HG02938 (cell line): ENCODE measurements at regions not wholly inside any gene's neighbourhood (a gene's known extent, or its start where the extent isn't known, plus 50 kb on each side); places are given as distances from the start of the nearest gene placed in this dataset.

Experiments used
- ATAC-seq: cut with Tn5 transposase; IDR thresholded peaks from one replicate; pipeline ENCODE4 v1.9.1; 2021; ENCODE audit warnings: mild to moderate bottlenecking, moderate library complexity; ENCODE audit not compliant: unreplicated experiment

DNA sequence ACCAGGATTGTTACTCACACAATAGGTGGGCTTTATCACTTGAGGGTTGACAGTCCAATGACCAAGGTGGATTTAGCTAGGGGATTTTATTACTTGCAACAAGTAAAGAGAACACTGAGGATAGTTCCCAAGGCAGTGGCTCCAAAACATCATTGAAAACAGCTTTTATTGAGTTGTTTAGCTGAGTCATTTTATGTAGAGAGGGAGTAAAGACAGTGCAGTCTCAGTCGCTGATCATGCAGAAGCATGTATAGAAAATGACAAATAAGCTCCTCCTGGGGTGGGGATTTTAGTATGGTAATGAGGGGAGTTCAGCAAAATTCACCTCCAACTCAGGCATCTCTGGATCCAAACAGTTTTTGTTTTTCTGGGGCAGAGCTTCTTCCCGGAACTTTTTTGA is 163.0 kb upstream of the CCDC179 start:
- no peak for ATAC-seq

DNA sequence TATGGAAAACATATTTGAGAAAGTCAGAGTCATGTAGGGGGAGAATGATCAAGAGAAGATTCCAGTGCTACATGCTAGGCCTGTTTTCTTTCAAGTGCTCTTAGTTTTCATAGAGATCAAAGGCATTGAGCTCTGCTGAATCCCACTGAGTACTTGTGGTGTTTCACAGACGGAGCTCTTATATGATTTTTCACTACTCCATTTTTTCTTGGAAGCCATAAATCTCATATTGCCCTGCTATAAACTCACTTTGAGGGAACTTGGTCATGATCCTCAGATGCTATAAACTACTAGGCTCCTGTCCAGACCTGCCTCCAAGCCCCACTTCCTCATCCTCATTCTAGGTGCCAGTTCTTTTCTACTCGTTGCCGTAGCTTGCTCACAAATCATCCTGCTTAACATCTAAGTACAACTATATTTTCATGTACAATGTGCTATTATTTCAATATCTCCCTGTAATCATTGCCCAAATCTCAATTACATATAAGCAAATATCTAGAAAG is 180.8 kb upstream of the CCDC179 start:
- no peak for ATAC-seq

DNA sequence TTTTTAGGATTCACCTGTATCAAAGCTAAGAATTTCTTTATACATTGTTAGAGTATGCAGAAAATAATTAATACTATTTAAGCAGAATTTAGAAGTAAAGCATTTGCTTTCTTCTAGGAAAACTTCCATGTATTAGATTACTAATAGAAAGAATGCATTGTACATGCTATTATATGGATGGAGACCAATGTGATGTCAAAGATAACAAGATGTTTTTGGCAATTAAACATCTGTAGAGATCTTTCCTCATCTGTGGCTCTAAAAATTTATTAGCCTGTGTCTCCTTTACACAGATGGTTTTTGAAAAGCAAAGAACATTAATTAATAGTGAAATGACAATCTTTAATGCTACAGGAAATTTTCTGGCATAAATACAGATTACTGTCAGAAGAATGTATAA is 198.4 kb upstream of the CCDC179 start:
- no peak for ATAC-seq

DNA sequence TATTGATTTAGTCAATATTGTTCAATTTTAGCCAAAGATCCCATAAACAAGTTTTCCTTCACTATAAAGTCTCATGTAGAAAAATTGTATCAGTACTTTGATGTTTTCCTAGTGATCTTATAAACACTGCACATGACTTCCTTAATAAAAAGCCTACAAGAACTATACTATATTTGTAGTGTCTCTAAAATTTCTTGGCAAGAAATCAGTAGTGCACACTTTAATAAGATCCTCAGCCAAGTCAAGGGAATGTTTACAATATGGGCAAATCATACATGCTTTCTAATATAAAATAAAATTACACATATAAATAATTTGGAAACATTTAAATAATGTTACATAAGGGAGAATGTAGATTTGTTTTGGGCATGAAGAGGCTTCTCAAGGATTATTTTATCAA is 203.0 kb upstream of the CCDC179 start:
- no peak for ATAC-seq

DNA sequence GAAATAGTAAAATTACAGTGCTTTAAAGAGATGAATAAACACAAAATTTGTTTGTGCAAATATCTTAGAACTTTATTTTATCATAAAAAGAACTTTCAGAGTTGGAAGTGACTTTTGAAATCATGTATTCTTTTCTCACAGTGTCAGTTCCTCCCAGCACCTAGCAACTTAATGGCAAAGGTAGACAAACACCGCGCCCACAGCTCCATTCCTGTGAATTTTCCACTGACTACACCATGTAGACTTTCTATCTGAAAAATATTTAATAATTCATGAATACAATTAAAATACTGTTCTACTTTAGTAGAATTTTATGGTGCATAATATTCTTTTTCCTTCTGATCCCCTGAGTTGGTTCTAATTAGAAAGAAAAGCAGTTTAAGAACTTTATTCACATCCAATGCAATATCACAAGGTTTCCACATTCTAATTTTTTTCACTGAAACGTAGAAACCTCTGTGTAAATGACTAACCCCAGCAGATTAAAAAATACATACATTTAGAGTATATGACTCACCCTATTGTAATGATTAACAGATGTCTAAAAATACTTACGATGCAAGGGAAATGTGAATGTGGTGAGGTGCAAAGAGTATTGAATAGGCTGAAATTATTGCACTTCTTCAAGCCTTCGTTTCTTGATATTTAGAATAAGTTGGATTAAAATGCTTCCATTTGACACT is 218.2 kb upstream of the CCDC179 start:
- ATAC-seq, result peak; percentile 84

DNA sequence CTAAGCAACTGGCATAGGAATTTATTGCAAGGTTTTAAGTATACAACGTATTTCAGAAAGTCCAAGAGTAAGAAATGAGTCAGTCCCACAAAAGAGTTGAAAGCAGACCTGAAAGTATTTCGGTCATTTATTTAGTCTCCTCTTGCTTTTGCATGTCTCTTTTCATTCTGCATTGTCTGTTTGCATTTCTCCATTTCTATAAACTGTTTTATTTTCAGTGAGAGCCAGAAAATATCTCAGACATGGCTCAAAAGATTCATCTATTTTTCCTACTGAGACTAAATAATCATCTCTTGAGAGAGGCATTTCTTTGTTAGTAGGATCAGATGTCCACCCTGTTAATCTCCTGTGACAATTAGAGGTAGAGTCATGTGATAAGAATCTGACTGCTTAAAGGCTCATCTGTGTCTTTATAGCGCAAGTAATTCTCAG is 219.1 kb upstream of the CCDC179 start:
- ATAC-seq, result peak; percentile 80

DNA sequence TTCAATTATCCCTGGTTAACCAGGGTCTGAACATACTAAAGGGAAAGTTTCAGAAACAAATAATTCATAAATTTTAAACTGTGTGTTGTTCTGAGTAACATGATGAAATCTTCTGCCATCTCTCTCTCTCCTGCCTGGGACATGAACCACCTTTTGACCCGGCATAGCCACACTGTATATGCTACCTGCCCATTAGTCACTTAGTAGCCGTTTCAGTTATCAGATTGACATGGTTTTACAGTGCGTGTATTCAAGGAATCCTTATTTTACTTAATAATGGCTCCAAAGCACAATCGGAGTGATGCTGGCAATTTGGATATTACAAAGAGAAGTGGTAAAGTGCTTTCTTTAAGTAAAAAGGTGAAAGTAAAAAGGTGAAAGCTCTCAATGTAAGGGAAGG is 227.1 kb upstream of the CCDC179 start:
- ATAC-seq, result no peak

DNA sequence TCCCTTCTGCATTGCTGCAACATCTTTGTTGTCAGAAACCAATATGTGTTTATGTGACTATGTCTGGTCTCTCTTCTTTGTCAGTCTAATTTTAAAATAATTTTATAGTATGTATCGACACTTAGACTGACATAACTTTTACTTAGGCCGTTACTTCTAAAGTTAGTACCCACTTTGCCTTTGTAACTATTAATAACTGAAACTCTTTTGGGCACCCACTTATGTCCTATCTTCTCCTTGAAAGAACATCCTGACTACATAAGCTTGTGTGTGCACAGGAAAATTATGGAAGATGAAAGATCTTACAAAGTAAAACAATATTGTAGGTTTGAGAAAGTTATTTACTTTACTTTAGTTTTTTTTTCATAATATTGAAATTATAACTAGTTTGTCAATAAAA is 230.4 kb upstream of the CCDC179 start:
- no peak for ATAC-seq

DNA sequence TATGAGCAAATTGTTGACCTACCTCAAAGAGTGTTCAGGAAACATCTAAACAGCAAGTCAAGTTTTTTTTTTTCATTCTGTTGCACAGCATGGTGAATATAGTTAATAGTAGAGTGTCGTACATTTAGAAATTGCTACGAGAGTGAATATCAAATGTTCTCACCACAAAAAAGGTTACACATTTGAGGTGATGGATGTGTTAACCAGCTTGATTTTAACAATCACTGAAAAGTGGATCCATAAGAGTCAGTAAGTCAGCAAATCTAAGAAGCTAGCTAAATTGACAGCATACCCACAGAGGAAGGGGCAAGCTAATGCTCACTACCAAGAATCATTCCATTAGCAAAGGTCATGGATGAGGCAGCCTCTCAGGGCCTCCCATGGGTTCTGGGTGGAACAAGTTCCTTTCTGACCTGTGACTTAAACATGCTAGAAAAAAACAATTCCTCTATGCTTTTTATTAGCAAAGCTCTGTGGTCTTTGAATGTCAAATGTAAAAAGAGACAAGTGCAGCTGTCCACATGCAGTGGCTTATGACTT is 235.4 kb upstream of the CCDC179 start:
- no peak for ATAC-seq

DNA sequence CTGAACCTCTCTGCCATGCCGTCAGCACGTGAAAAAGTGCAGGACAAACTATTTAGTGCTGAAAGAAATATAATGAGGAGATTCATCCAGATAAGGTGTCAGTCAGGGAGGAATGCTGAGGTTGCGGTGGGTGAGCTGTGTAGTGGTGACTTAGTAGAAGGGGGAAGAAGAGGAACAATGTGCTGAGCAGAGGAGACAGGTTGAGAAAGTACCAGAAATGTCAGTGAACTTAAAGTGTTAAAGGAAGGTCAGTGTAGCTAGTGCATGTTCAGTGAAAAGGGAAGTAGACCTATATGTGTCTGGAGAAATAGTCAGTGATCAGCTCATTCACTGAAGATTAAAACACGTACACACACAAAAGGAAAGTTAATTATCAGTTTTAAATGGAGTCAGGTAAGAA is 237.6 kb upstream of the CCDC179 start:
- ATAC-seq, result peak; percentile 81

DNA sequence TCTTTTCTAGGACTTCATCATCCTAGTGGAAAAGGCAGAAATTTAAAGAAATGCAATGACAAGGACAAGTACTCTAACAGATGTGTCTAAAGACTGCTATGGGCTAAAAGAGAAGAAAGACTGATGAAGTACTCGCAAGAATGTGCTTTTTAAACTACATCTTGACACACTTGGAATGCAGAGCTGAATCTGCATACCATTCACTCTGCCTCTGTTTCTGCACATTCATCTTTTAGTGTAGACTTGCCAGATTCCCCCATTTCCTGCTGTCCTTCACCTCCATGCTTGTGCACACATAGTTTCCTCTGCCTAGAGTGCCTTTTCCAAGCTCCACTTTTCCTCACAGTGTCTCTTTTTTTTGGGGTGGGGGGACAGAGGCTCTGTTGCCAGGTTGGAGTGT is 239.0 kb upstream of the CCDC179 start:
- ATAC-seq, result no peak

DNA sequence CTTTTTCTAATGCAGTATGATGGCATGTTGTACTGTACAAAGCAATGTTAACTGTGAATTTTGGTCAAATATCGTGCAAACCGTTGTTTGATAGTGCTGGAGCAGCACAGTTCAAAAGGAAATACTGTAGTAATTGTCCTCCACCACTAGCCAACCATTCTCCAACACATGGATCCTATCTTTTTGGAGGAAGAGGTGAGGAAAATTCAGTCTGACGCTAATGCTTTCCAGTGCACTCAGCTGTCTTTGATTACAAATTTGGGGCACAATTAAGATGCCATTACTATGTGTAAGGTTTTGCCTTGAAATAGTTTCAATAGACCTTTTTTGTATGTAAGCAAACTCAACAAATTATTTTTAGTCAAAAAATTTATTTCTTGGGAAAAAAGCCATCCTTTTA is 240.5 kb upstream of the CCDC179 start:
- ATAC-seq, result no peak

DNA sequence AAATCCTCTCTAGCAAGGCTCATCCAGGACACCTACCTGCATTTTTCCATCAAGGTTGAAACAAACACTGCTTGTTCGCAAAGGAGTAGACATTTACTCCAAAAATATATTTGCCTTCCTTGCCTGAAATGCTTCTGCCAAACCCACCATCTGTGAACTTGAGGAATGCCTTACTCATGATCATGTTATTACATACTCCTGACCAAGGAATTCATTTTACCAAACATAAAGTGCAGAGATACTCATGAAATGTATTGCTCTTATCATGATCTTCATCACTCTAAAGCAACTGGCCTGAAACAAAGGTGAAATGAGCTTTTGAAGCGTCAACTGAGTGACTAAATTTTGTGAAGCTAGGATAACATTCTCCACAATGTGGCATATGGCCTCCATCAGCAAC is 243.1 kb upstream of the CCDC179 start:
- ATAC-seq, result no peak

DNA sequence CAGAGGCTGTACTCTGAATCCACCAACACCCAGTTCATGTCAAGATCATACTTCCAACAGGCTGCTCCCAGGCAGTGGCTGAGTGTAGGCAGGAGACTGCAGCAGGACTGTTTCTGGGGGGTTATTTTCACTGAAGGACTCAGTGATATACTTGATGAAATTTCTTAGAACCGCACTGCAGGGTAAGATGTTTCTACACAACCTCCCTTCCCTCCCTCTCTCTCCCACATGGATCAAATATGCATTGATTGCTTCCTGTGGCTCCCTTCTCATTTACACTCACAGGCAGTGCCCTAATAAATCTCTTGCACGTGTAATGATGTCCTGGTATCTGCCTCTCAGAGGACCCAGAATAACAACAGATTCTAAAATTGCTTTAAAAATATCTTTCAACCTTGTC is 251.3 kb upstream of the CCDC179 start:
- ATAC-seq, result no peak

DNA sequence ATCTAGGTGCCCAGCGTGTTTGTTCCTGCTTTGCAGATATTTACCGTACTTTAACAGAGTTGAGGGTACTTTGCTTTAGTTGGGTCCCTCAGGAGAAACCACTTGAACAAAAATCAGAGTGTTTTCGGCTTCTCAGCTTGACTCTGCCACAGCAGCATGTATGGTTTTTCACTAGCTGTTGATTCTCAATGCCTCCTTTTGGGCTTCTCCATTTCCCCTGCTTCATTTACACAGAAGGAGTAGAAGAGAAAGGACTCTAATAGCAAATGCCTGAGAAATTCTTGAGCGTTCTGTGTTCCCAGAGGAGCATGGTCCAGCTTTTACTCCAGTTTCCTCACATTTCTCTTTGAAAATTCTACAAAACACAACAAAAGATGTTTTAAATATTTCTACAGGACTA is 252.1 kb upstream of the CCDC179 start:
- ATAC-seq, result no peak

DNA sequence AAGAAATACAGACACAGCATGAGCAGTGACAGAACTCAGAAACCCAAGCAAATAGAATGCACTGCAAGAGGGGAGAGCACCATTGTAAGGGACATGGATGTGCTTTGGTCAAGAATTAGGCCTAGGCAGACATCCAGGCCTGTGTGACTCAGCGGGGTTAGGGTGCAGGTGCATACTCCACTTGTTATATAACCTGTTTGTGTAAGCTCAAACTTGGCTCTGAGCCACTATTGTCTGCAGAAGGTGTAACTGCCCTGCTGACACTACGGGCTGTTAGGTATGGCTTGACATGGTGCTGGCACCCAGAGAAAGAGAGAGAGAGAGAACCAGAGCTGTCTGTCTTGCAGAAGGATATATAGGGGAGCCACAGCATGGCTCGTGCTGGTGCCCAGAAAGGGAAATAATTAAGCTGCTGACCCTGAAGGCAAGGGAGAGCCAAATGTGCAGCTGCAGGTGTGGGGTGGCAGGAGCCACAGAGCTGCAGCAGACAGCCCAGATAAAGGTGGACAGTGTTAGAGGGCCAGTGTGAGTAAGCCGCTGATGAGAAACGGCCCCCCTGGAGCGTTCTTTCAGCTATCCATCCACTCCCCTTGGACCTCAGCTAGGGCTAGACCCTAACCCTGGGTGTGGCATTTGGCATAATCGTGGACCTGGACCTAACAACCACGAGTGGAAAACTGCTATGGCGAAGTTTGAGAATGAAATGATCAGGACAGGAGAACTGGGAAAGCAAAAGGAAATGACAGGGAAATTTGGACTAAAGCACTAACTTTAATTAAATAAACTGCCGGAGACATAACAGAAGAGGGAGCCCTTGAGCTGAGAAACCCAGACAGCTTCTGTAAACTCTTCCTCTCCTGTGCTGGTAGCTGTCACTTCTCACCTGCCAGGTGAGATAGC is 253.0 kb upstream of the CCDC179 start:
- ATAC-seq, result peak; percentile 52

DNA sequence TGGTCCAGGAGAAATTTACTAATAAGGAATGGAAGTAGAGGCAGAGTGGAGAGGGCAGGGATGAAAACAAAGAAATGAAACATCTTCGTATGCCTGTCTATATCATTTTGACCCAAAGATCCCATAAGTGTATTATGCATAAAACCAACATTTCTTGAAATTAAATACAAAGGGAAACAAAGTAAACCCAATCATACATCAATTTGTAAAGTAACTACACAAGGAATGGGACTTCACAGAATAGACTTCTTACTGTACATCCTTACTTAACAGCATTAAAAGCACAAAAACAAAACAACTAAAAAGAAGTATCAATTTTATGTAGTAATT is 253.6 kb upstream of the CCDC179 start:
- no peak for ATAC-seq

DNA sequence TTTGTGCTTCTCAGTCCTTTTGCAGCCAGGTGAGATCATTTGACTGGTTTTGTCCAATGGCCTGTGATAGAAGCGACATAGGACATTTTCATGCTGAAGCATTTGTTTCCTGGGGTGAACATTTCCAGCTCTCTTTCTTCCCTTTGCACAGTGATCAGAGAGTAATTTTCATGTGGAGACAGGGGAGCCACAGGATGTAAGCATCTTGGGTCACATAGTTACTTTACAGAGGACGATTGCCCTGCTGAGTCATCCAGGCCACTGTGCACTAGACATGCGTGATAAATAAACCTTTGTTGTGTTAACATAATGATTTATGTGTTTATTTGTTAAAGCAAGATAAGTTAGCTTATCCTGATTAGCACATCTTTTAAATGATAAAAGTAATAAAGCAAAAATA is 263.5 kb upstream of the CCDC179 start:
- ATAC-seq, result no peak

DNA sequence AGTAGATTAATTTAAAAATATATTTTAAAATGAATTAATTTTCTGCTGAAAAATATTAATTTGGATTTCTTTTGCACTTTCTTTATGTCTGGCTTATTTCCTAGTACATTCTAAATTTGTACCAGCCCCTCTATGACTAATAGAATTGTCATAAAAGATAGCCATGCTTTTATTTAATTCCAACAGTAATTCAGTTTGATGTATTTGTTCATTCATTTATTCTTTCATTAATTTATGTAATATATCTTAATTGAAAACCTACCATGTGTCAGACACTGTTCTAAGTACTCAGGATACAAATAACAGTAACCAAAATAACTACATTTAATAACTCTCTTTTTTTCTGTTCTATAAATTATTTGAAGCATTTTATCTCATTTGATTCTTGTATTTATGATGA is 264.0 kb upstream of the CCDC179 start:
- ATAC-seq, result no peak

DNA sequence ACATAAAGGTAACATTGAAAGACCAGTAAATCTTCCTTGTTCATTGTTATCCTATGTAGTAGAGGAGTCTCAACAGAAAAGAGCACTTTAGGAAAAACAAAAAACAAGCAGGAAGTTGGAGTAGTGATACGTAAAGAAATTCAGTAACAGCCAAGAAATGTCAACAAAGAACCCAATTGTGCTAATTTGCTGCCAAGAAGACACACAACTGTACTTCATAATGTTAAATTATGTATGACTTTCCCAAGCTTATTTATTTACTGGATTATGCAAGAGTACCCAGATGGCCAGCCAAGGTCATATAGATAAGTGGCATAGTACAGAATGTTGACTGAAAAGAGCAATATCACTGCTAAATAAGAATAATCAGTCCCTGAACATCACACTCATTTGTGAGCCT is 264.7 kb upstream of the CCDC179 start:
- no peak for ATAC-seq

DNA sequence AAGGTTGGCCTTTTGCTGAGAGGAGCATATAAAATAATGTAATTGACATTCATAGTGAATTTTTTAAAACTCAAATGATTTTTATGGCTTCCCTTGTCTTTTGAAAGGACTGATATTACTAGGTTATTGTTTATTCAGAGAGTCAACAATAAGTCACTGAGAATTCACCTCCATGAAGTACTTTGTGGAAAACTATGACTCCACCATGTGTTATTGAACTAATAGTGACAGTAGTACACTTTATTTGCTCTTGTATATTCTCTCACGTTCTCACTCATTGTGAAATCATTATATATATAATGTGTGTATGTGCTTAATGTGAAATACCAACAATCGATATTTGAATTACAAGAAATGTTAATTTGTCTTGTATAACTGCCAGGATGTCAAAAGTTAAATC is 267.4 kb upstream of the CCDC179 start:
- no peak for ATAC-seq

DNA sequence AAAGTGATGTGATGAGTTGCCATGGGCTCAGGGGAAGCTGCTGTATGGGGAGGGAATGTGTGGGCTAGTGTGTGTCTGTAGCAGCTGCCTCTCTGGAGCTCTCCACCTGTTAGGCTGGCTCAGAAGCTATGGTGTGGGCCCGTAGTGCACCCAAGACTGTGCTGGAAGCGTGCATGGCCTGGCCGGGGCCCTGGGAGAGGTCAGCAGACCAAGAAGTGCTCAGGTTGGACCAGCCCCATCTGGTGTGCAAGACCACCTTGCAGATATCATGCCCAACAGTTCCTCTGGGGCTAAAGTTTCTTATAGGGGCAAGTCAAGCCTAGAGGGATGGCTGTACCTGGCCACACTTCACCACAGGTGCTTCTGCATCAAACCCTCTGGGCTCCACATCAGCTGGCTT is 274.4 kb upstream of the CCDC179 start:
- ATAC-seq, result no peak
